ENCODE measurements at regions not wholly inside any gene's neighbourhood (a gene's known extent, or its start where the extent isn't known, plus 50 kb on each side); places are given as distances from the start of the nearest gene placed in this dataset.

- Histone ChIP-seq H3K27me3 (ENCODE audit: low read depth) (no peaks in the 10 kb centered on the region), H3K4me1 (no peaks in the 10 kb centered on the region), H3K9me3 (no peaks in the 10 kb centered on the region), H3K27ac (no peak overlapping the region), H3K36me3 (no peaks in the 10 kb centered on the region), H3K4me3 (no peak overlapping the region)
- ATAC-seq (no peak), DNase-seq (no peak)
- intact Hi-C loops (cut with DNase I), result no loop called here
- TF ChIP-seq CTCF (IDR thresholded peaks at IDR 0.05), result no peak
Measured at GRCh38 chr6:166679566-166679965, 52.5 kb upstream of the RPS6KA2 start.

GRCh38 chr6:166678426-166678825 lies 51.4 kb upstream of the RPS6KA2 start:
- Histone ChIP-seq H3K27me3 (ENCODE audit: low read depth) (no peaks in the 10 kb centered on the region), H3K4me3 (no peak overlapping the region), H3K9me3 (no peaks in the 10 kb centered on the region), H3K36me3 (no peaks in the 10 kb centered on the region), H3K27ac (no peak overlapping the region), H3K4me1 (peaks cover 9% of the 10 kb centered on the region)
- no peak for DNase-seq
- ATAC-seq, result peak in 1 of 2 donors; percentile 43
- intact Hi-C loops (cut with DNase I), result no loop called here
- TF ChIP-seq CTCF (IDR thresholded peaks at IDR 0.05), result no peak

GRCh38 chr6:166677941-166678340 lies 50.9 kb upstream of the RPS6KA2 start:
- Histone ChIP-seq H3K4me1 (peaks cover 11% of the 10 kb centered on the region), H3K4me3 (no peak overlapping the region), H3K36me3 (no peaks in the 10 kb centered on the region), H3K9me3 (no peaks in the 10 kb centered on the region), H3K27ac (no peak overlapping the region), H3K27me3 (ENCODE audit: low read depth) (no peaks in the 10 kb centered on the region)
- TF ChIP-seq CTCF (IDR thresholded peaks at IDR 0.05), result no peak
- no peak for DNase-seq
- intact Hi-C loops (cut with DNase I), result no loop called here
- ATAC-seq, result no peak
